ENCODE measurements at regions not wholly inside any gene's neighbourhood (a gene's known extent, or its start where the extent isn't known, plus 50 kb on each side); places are given as distances from the start of the nearest gene placed in this dataset.

DNA sequence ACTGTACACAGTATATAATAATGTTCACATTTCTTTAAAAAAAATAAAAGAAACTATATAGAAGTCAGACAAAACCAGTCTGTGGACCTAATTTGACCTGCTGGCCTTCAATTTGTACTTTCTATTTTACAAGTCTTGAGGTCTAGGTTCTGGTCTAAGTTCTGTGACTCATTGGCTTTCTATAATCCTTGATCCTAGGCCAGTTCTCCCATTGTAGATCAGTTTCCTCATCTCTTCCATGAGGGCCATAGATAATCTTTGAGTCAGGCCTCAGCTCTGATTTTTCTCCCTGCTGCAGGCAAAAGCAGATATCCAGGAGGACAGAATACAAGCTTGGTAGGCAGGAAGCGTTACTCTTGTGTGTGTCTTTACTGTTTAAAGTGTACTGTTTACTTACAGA lies 603.7 kb upstream of the CAMK1G start:
- TF ChIP-seq, protein P1, sequence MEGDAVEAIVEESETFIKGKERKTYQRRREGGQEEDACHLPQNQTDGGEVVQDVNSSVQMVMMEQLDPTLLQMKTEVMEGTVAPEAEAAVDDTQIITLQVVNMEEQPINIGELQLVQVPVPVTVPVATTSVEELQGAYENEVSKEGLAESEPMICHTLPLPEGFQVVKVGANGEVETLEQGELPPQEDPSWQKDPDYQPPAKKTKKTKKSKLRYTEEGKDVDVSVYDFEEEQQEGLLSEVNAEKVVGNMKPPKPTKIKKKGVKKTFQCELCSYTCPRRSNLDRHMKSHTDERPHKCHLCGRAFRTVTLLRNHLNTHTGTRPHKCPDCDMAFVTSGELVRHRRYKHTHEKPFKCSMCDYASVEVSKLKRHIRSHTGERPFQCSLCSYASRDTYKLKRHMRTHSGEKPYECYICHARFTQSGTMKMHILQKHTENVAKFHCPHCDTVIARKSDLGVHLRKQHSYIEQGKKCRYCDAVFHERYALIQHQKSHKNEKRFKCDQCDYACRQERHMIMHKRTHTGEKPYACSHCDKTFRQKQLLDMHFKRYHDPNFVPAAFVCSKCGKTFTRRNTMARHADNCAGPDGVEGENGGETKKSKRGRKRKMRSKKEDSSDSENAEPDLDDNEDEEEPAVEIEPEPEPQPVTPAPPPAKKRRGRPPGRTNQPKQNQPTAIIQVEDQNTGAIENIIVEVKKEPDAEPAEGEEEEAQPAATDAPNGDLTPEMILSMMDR (conservative IDR thresholded peaks at IDR 0.05; ENCODE audit: low read length) = no peak
- no peak for TF ChIP-seq EZH2phosphoT487 (IDR thresholded peaks at IDR 0.05; ENCODE audit: borderline replicate concordance)

Measured in Loucy (cell line).